ENCODE measurements at regions not wholly inside any gene's neighbourhood (a gene's known extent, or its start where the extent isn't known, plus 50 kb on each side); places are given as distances from the start of the nearest gene placed in this dataset.

DNA sequence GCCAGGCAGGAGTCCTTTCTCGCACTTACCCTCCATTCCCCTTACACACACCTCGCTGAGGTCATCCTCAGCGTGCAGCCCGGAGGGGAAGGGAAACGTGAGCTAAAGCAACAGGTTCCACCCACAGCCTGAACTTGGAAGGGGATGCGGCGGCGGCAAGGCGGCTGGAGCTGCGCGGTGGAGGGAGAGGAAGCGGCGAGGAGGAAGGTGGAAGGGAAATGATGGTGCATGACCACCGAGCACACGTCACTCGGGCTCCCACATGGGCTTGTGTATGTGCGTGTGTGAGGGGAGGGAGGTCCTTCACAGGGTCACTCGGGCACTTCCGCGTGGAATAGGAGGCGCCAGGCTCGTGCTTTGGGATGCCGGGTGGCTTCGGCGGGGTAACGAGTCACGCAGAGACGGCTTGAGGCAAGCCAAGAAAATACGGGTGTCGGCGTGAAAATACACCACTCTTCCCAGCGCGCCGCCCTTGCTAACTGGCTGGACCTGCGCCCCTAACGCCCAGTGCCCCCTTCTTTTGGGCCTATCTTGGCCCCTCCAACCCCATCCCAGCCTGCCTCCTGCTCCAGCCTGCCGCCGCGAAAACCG is 225.5 kb upstream of the IL12A start:
- TF ChIP-seq, protein P1, sequence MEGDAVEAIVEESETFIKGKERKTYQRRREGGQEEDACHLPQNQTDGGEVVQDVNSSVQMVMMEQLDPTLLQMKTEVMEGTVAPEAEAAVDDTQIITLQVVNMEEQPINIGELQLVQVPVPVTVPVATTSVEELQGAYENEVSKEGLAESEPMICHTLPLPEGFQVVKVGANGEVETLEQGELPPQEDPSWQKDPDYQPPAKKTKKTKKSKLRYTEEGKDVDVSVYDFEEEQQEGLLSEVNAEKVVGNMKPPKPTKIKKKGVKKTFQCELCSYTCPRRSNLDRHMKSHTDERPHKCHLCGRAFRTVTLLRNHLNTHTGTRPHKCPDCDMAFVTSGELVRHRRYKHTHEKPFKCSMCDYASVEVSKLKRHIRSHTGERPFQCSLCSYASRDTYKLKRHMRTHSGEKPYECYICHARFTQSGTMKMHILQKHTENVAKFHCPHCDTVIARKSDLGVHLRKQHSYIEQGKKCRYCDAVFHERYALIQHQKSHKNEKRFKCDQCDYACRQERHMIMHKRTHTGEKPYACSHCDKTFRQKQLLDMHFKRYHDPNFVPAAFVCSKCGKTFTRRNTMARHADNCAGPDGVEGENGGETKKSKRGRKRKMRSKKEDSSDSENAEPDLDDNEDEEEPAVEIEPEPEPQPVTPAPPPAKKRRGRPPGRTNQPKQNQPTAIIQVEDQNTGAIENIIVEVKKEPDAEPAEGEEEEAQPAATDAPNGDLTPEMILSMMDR (IDR thresholded peaks at IDR 0.05; ENCODE audit: insufficient read depth, low read length, poor library complexity, severe bottlenecking): no peak
- no peaks in the 10 kb centered on the region for H3K36me3 ChIP-seq (ENCODE audit: control insufficient read depth, insufficient read depth, low read length)
- peak overlapping the region; percentile 59 for H3K4me3 ChIP-seq (ENCODE audit: low read depth, low read length)
- DNase-seq (ENCODE audit: low read depth): no peak
- no peaks in the 10 kb centered on the region for H3K27me3 ChIP-seq (ENCODE audit: control insufficient read depth, insufficient read depth, low read length)

DNA sequence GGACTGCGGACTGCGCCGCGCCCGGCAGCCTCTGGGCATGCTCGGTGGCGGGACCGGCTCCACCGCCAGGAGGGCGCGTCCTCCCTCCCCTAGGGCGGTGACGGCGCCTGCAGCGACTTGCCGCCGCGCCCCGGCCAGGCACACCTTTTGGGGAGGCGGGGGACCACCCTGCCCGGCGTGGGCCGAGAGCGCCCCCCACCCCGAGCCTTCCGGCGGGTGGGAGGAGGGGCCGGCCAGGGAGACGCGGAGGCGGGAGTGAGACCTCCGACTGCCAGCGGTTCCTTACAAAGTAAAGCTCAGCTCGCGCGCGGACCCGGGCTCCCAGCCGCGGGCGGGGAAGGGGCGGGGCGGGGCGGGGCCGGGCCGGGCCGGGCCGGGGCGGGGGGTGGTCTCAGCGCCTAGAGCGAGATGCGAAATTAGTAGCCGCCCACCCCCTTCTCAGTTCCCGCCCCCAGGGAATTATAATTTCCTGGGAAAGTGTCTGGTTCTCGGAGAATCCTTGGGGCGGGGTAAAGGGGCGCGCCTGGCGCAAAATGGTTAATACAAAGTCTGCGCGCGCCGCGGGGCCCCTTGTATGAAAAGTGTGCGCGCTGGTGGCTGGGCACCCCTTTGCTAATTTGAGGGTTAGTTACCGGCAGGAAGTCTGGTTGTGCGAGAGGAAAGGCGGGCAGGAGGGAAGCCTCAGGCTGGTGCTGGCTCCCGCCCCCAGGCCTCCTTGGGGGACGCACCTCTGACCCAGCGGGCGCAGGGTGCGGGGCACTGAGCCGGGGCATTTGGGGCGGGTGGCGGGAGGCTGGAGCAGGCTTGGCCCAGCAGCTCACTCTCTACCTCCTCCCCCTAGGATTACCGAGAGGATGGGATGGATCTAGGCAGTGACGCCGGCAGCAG is 224.8 kb upstream of the IL12A start:
- Histone ChIP-seq H3K27me3 (ENCODE audit: control insufficient read depth, insufficient read depth, low read length) (no peaks in the 10 kb centered on the region), H3K36me3 (ENCODE audit: control insufficient read depth, insufficient read depth, low read length) (no peaks in the 10 kb centered on the region), H3K4me3 (ENCODE audit: low read depth, low read length) (peak overlapping the region; percentile 59)
- DNase-seq (ENCODE audit: low read depth): no peak
- TF ChIP-seq, protein P1 (IDR thresholded peaks at IDR 0.05; ENCODE audit: insufficient read depth, low read length, poor library complexity, severe bottlenecking): no peak

DNA sequence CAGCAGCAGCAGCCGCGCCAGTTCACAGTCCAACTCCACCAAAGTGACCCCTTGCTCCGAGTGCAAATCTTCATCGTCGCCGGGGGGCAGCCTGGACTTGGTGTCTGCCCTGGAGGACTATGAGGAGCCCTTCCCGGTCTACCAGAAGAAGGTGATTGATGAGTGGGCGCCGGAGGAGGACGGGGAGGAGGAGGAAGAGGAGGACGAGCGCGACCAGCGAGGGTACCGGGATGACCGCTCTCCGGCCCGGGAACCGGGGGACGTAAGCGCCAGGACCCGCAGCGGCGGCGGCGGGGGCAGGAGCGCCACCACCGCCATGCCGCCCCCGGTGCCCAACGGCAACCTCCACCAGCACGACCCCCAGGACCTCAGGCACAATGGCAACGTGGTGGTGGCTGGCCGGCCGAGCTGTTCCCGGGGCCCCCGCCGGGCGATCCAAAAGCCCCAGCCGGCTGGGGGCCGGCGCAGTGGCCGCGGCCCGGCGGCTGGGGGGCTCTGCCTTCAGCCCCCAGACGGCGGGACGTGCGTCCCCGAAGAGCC is 224.1 kb upstream of the IL12A start:
- peak overlapping the region; percentile 59 for H3K4me3 ChIP-seq (ENCODE audit: low read depth, low read length)
- DNase-seq (ENCODE audit: low read depth): no peak
- TF ChIP-seq, protein P1 (IDR thresholded peaks at IDR 0.05; ENCODE audit: insufficient read depth, low read length, poor library complexity, severe bottlenecking): no peak
- H3K27me3 ChIP-seq (ENCODE audit: control insufficient read depth, insufficient read depth, low read length): no peaks in the 10 kb centered on the region
- no peaks in the 10 kb centered on the region for H3K36me3 ChIP-seq (ENCODE audit: control insufficient read depth, insufficient read depth, low read length)

DNA sequence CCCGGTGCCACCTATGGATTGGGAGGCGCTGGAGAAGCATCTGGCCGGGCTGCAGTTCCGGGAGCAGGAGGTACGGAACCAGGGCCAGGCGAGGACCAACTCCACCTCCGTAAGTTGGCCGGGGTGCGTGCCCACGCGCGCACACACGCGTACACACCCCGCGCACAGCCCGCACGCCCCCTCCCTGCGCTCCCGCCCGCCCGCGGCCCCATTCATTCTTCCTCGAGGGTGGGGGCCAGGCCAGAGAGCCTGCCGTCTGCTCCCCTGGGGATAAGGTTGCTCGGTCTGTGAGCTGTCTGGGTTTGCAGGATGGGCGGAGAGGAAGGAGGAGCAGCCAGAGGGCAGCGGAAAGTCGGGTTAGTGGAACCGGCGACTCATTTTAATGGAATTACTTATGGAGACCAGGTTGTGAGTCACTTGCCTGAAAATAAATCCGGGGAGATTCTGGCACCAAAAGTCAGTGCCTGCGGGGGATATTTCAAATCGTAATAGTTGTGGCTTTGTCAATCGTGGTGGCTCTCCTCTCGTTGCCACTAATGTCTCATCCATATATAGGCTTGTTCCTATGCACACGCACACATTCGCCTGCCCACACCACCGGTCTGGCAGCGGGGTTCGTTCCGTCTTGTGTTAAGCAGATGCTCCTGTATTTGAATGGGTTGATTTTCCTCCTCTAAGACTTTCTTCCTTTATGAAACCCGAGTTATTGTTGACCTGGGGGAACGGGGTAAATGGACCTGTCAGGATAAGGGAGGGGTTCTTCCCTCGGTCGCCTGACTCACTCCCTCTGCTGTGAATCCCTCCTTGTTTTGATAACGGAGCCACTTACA is 223.4 kb upstream of the IL12A start:
- no peaks in the 10 kb centered on the region for H3K27me3 ChIP-seq (ENCODE audit: control insufficient read depth, insufficient read depth, low read length)
- DNase-seq (ENCODE audit: low read depth): peak; percentile 92
- TF ChIP-seq, protein P1 (IDR thresholded peaks at IDR 0.05; ENCODE audit: insufficient read depth, low read length, poor library complexity, severe bottlenecking): no peak
- H3K4me3 ChIP-seq (ENCODE audit: low read depth, low read length): peak overlapping the region; percentile 59
- H3K36me3 ChIP-seq (ENCODE audit: control insufficient read depth, insufficient read depth, low read length): no peaks in the 10 kb centered on the region

DNA sequence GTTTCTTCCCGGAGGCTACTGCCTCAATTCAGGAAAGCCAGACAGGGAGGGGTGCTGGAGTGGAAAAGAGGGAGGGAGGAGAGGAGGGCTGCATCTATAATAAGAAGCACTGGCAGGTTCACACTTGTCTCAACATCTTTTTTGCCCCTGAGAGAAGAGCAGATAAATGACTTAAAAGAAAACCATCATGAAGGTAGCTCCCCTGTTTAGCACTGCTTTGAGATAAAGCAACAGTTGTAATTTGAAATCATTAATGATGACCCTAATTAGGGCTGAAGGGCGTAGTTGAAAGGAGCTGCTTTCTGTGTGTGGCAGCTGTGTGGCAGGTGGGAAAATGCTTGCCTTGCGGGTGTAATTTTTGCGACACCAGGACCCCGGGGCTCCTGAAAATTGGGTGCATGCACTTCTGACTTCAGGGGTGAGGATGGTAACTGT is 222.8 kb upstream of the IL12A start:
- TF ChIP-seq, protein P1 (IDR thresholded peaks at IDR 0.05; ENCODE audit: insufficient read depth, low read length, poor library complexity, severe bottlenecking): no peak
- H3K27me3 ChIP-seq (ENCODE audit: control insufficient read depth, insufficient read depth, low read length): no peaks in the 10 kb centered on the region
- peak overlapping the region; percentile 59 for H3K4me3 ChIP-seq (ENCODE audit: low read depth, low read length)
- DNase-seq (ENCODE audit: low read depth): no peak
- no peaks in the 10 kb centered on the region for H3K36me3 ChIP-seq (ENCODE audit: control insufficient read depth, insufficient read depth, low read length)
